ENCODE measurements at regions not wholly inside any gene's neighbourhood (a gene's known extent, or its start where the extent isn't known, plus 50 kb on each side); places are given as distances from the start of the nearest gene placed in this dataset.

- H4K20me1 ChIP-seq (replicated peaks in 1 of 2; ENCODE audit: control insufficient read depth in 1 of 2, insufficient read depth in 2 of 2, low read length in 2 of 2) = no peaks in the 10 kb centered on the region
- no peak overlapping the region for H3K4me3 ChIP-seq (ENCODE audit: extremely low read depth in 1 of 4, insufficient read depth in 2 of 4, low read depth in 3 of 4, low read length in 4 of 4)
- H3K4me1 ChIP-seq (replicated peaks in 1 of 4; ENCODE audit: control insufficient read depth in 3 of 4, insufficient read depth in 4 of 4, low read length in 3 of 4) = peaks cover 0 to 5% (median 1%) of the 10 kb centered on the region in 4 experiments; a peak in 3 of 7 replicates
- no peak overlapping the region for H3K56ac ChIP-seq (replicated peaks; ENCODE audit: insufficient read length, low read depth, low read length)
- no peak overlapping the region for H3K4me2 ChIP-seq (ENCODE audit: insufficient read depth in 1 of 2, low read depth in 2 of 2, low read length in 2 of 2)
- no peak overlapping the region for H4K91ac ChIP-seq (replicated peaks; ENCODE audit: insufficient read length, low read length)
- H2AFZ ChIP-seq (ENCODE audit: low read length) = no peak overlapping the region
- FAIRE-seq = no peak
- H2AK5ac ChIP-seq (ENCODE audit: low read depth, low read length) = no peak overlapping the region
- 93 to 100% methylated on average over 1 to 3 of the region's 3 CpGs for WGBS, 2 experiments (ENCODE audit: extremely low coverage in 1 of 2, insufficient coverage in 1 of 2, insufficient read length in 1 of 2, insufficient replicate concordance in 2 of 2, low coverage in 1 of 2, low lambda C conversion rate in 2 of 2, missing lambda C conversion rate in 1 of 2)
- H3K79me1 ChIP-seq (ENCODE audit: low read depth, low read length) = no peaks in the 10 kb centered on the region
- no peak overlapping the region for H2BK120ac ChIP-seq (replicated peaks; ENCODE audit: low read depth, low read length)
- no peak overlapping the region for H4K8ac ChIP-seq (ENCODE audit: extremely low read depth, insufficient read depth, low read length)
- no peaks in the 10 kb centered on the region; a peak in 1 of 7 replicates for H3K27me3 ChIP-seq (replicated peaks in 1 of 4; ENCODE audit: control insufficient read depth in 3 of 4, extremely low read depth in 1 of 4, insufficient read depth in 3 of 4, low read length in 3 of 4)
- no peak overlapping the region for H3K23ac ChIP-seq (ENCODE audit: insufficient read length)
- ChIA-PET CTCF (ENCODE audit: partially characterized antibody) (no interaction called here), POLR2A (ENCODE audit: partially characterized antibody) (no interaction called here)
- no peak overlapping the region for H3K18ac ChIP-seq (ENCODE audit: extremely low read depth, low read length)
- H3K9ac ChIP-seq (replicated peaks in 1 of 4; ENCODE audit: extremely low read depth in 1 of 4, low read depth in 3 of 4, low read length in 3 of 4) = no peak overlapping the region
- no peak overlapping the region for H2BK12ac ChIP-seq (ENCODE audit: low read depth, low read length)
- H3K9me3 ChIP-seq (ENCODE audit: insufficient read depth in 2 of 2, low read depth in 1 of 2, low read length in 1 of 2) = no peaks in the 10 kb centered on the region
- no peak overlapping the region for H3K4ac ChIP-seq (replicated peaks; ENCODE audit: insufficient read length, low read depth, low read length)
- H3K79me2 ChIP-seq (ENCODE audit: control insufficient read depth in 1 of 2, insufficient read depth in 2 of 2, low read length in 2 of 2) = no peaks in the 10 kb centered on the region
- no peak for DNase-seq (ENCODE audit: low read depth in 1 of 2, low spot score in 2 of 2)
- no peak overlapping the region for H2BK15ac ChIP-seq (ENCODE audit: low read length)
- H2BK20ac ChIP-seq (ENCODE audit: low read length) = no peak overlapping the region
- no peak overlapping the region for H2BK5ac ChIP-seq (ENCODE audit: low read depth, low read length)
- H3K14ac ChIP-seq (ENCODE audit: insufficient read length) = no peak overlapping the region
- TF ChIP-seq RBBP5 (IDR thresholded peaks at IDR 0.05; ENCODE audit: borderline replicate concordance, low read depth, low read length) = no peak
- no peak for TF ChIP-seq HDAC6 (IDR thresholded peaks at IDR 0.05; ENCODE audit: low read depth, low read length)
- TF ChIP-seq RAD21 (IDR thresholded peaks at IDR 0.05 in 1 of 2, conservative IDR thresholded peaks at IDR 0.05 in 1 of 2; ENCODE audit: low read depth in 2 of 2, low read length in 2 of 2) = no peak
- no peak for TF ChIP-seq CREB1 (IDR thresholded peaks at IDR 0.05)
- no peak for TF ChIP-seq MAFK (IDR thresholded peaks at IDR 0.05; ENCODE audit: low read depth, low read length)
- no peak for TF ChIP-seq ATF3 (IDR thresholded peaks at IDR 0.05; ENCODE audit: insufficient read depth, low read depth, low read length)
- H3K36me3 ChIP-seq (ENCODE audit: control insufficient read depth in 2 of 4, insufficient read depth in 4 of 4, low read length in 3 of 4) = no peaks in the 10 kb centered on the region
- no peaks in the 10 kb centered on the region for H3K23me2 ChIP-seq (ENCODE audit: low read depth, low read length)
- no peak overlapping the region for H3K27ac ChIP-seq (ENCODE audit: low read depth, low read length)
- no peak overlapping the region for H4K5ac ChIP-seq (ENCODE audit: insufficient read length, low read depth, low read length)
Measured at GRCh38 chr2:104476075-104476474, 377.8 kb upstream of the POU3F3 start.

Measured in H1 (cell line).